CD4-positive, alpha-beta T cell treated with Interleukin-2 at 100 ng/mL for 4 hours (primary cell): ENCODE measurements at regions not wholly inside any gene's neighbourhood (a gene's known extent, or its start where the extent isn't known, plus 50 kb on each side); places are given as distances from the start of the nearest gene placed in this dataset.
"Not testable (repeated sequence)": the region's sequence is repeated elsewhere in the genome, so short reads cannot be mapped to it uniquely, and the experiment has no call there.

ENCODE experiments used
- DNase-seq: peaks from one replicate; pipeline ENCODE4 v3.0.0-alpha.2; 2020; ENCODE audit warnings: low spot score

- no peak for DNase-seq
Measured at GRCh38 chr11:70894566-70895365, 357.6 kb downstream of the SHANK2 start.

GRCh38 chr11:70895366-70895670 lies 357.1 kb downstream of the SHANK2 start:
- no peak for DNase-seq

GRCh38 chr11:70897429-70897828 lies 354.9 kb downstream of the SHANK2 start:
- DNase-seq = no peak

- no peak for DNase-seq
Measured at GRCh38 chr11:70899616-70900015, 352.8 kb downstream of the SHANK2 start.

DNA sequence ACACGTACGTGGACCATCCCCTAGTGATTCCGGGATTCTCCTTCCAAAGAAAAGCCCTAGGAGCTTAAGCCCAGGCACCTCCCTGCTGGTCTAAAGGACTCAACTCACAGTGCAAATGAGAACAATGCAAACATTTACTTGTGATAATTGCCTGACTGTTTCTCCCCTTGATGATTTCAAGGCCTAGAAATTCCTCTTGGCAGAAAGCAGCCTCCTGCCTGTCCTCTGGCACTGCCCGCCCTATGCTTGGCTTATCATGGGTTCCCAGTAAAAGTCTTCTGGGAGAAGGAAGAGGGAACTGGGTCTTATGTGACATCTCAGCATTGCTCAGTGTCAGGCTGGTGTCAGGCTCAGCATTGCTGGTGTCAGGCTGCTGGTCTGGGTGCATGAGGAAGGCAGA lies 351.8 kb downstream of the SHANK2 start:
- no peak for DNase-seq

DNA sequence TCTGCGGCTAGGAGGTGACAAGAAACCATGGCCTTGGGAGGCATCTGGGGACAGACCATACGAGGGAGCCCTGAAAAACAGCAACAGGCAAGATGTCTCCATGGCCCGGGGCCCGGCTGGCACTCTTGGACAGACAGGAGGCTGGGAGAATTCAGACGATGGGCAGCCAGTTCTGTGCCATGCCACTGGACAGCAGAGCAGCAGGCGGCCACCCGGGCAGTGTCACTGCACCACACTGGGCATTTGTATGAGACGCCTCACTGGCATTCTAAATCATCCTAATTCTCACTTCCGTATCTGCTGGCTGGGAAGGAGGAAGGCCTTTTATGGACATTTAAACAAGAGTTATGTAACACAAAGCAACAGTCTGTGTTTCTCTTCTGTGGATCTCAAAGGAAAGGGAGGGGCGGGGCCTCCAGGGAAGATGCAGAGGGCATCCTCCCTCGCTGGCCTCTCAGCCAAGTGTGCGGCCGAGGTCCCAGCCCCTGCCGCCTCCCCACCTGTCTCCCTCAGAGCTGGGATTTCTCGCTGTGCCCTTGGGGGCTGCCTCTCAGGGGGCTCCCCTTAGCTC lies 350.3 kb downstream of the SHANK2 start:
- DNase-seq = no peak

- DNase-seq = not testable (repeated sequence)
Measured at GRCh38 chr11:70903229-70903628, 349.1 kb downstream of the SHANK2 start.

- no peak for DNase-seq
Measured at GRCh38 chr11:70906101-70906500, 346.3 kb downstream of the SHANK2 start.

DNA sequence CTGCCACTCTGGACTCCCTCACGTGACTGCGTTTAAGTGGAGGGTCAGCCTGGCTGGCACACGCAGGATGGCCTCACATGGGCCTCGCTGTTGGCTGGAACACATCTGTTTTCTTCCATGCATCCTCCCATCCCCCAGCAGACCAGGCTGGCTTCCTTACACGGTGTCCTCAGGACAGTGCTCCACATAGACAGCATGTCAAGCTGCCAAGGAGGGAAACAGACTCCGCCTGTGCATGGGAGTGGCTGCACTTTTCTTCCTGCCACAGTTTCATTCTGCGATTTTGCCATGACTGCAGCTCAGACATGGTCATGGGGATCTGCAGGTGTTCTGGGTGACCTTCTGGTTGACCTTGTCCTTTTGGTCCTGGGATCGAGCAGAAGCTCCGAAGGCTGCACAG lies 344.2 kb downstream of the SHANK2 start:
- no peak for DNase-seq

DNA sequence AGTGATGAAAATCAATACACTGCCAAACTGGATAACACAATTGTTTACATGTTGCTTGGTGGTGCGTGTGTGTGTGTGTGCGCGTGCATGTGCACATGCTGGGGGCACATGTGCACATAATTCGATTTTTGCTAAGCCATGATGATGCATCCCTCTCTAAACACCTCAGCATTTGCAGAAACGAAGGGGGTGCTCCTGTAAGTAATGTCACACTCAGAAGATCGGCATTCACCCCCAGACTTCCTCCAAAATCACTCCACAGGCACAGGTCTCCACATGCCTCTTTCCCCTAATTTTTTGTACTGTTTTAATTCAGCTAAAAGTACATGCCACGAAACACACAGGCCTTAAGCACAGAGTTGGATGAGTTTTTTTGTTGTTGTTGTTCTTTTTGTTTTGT lies 341.5 kb downstream of the SHANK2 start:
- DNase-seq = no peak

DNA sequence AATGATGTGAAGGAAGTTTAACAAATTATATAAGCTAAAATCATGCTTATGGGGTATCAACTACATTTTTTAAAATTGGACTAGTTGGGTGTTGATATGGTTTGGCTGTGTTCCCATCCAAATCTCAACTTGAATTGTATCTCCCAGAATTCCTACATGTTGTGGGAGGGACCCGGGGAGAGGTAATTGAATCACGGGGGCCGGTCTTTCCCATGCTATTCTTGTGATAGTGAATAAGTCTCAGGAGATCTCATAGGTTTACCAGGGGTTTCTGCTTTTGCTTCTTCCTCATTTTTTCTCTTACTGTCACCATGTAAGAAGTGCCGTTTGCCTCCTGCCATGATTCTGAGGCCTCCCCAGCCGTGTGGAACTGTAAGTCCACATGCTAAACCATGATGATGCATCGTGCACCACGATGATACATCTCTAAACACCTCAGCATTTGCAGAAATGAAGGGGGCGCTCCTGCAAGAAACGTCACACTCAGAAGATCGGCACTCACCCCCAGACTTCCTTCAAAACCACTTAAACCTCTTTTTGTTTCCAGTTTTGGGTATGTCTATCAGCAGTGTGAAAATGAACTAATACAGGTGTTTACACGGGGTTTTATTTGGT lies 340.0 kb downstream of the SHANK2 start:
- DNase-seq = no peak

DNA sequence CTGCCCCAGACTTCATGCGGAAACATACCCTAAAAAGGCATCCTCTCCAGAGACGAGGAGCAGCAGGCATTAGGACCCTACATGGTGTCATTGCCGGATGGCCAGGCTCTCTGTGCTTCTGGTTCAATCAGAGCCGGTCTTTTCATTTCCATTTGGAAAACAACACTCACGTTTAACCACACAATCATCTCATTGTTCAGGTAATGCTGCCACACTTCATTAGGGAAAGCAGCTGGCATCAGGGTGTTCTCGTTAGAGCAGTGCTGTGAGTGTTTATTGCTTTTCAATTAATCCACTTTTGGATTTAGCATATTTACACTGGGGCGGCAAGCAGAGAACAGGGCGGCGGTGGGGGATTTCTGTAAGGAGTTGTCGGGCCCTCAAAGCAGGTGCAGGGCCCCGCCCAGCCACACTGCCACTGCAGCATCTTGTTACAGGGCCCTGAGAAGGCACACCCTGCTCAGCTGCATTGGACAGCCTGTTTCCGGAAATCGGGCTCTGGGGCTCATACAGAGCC lies 338.6 kb downstream of the SHANK2 start:
- DNase-seq = no peak

- no peak for DNase-seq
Measured at GRCh38 chr11:70914496-70914895, 337.9 kb downstream of the SHANK2 start.

- DNase-seq = no peak
Measured at GRCh38 chr11:70915158-70915985, 337.0 kb downstream of the SHANK2 start.

GRCh38 chr11:70916351-70916750 lies 336.0 kb downstream of the SHANK2 start:
- DNase-seq = no peak

DNA sequence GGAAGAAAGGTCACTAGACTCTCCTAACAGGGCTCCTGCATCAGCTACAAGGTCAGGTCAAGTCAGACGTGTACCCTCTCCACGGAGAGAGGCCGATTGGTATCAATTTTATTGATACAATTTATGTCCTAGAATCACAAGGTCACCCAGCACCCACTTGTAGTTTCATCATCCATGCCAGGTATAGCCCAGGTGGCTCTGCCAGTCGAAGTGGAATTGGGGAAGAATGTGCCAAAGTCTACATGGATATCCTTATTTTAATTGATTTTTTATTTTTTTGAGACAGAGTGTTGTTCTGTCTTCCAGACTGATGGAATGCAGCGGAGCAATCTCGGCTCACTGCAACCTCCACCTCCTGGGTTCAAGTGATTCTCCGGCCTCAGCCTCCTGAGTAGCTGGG lies 334.1 kb downstream of the SHANK2 start:
- DNase-seq = no peak

- DNase-seq = no peak
Measured at GRCh38 chr11:70921804-70922203, 330.6 kb downstream of the SHANK2 start.

DNA sequence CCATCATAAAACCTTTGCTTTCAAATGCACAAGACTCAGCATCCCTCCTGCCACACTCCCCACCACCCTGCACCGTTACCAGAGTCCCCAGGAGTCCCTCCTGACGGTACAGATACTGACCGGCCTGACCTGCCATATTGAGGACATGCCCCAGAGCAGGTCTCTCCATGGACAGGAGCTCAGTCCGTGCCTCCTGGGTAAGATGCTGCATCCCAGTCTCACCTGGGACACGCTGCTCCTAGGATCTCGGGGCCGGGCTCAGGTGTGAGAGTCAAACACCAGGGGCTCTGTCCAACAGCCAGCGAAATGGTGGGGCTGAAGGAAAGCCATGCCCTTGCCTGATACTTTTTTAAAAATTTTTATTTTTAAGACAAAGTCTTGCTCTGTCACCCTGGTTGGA lies 328.3 kb downstream of the SHANK2 start:
- no peak for DNase-seq

DNA sequence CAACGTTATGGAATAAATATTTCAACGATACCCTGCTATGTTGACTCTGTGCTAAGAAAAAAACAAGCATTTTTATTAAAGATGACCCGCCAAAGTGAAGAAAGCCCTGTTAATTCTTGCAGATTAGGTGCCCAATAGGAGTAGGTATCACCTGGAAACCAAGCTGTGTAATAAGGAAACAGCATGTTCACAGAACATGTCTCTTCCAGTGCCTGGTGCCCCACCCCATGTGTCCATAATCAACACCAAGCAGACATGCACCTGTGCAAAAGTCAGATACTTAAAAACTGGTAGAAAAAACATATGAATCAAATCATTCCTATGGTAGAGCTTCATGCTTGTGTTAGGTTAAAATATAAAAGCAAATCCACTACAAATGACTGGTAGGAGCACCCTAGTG lies 327.1 kb downstream of the SHANK2 start:
- DNase-seq = no peak

DNA sequence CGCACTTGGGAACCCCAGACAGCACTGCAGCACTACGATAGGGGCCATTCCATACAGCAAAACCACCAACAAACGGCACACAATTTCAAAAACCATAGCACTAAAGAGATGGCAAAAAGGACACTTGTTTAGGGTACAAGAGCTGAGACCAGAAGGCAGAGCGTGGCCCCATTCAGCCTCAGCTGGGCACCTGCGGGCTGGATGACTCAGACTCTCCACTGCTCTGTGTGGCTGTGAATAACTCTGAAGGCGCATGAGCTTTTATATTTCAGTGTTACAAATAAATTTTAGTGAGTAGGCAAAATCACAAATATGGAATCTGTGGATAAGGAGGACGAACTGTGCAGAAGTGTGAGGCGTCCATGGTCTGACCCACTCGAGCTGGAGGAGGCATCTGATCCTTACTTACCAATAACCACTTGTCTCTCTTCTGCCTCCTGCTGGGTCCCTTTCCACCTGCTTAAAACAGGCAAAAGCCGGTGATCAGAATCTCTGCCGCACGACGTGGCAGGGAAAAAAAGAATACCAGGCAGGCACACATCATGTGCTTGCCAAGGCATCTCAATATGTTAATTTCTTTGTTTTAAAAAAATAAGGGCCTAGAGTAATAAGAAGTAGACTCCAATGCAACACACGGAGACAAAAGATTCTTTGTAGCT lies 325.7 kb downstream of the SHANK2 start:
- DNase-seq = no peak

GRCh38 chr11:70928854-70929598 lies 323.4 kb downstream of the SHANK2 start:
- DNase-seq = no peak
